ENCODE measurements at regions not wholly inside any gene's neighbourhood (a gene's known extent, or its start where the extent isn't known, plus 50 kb on each side); places are given as distances from the start of the nearest gene placed in this dataset.

DNA sequence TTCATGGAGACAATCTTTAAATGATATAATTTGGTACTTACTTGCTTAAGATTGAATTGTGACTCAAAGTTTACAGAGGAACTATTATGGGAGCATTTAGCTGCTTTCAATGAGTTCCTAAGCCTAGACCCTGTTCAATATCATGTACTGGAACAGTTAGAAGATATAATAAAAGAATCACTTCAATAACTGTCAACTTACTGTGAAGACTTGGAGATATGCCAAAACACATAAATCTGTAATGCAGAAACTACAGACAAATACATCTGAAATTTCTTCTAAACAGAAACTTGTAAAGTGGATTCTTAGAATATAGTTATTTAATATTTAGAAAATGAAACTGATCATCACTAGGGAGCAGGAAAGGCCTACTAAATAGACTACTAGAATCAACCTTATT, 259.3 kb downstream of the HLX start:
- TF ChIP-seq, protein P1, sequence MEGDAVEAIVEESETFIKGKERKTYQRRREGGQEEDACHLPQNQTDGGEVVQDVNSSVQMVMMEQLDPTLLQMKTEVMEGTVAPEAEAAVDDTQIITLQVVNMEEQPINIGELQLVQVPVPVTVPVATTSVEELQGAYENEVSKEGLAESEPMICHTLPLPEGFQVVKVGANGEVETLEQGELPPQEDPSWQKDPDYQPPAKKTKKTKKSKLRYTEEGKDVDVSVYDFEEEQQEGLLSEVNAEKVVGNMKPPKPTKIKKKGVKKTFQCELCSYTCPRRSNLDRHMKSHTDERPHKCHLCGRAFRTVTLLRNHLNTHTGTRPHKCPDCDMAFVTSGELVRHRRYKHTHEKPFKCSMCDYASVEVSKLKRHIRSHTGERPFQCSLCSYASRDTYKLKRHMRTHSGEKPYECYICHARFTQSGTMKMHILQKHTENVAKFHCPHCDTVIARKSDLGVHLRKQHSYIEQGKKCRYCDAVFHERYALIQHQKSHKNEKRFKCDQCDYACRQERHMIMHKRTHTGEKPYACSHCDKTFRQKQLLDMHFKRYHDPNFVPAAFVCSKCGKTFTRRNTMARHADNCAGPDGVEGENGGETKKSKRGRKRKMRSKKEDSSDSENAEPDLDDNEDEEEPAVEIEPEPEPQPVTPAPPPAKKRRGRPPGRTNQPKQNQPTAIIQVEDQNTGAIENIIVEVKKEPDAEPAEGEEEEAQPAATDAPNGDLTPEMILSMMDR (IDR thresholded peaks at IDR 0.05; ENCODE audit: low read length), result no peak
- no peak for TF ChIP-seq EZH2 (IDR thresholded peaks at IDR 0.05; ENCODE audit: borderline replicate concordance, low read length)
